ENCODE measurements at regions not wholly inside any gene's neighbourhood (a gene's known extent, or its start where the extent isn't known, plus 50 kb on each side); places are given as distances from the start of the nearest gene placed in this dataset.

DNA sequence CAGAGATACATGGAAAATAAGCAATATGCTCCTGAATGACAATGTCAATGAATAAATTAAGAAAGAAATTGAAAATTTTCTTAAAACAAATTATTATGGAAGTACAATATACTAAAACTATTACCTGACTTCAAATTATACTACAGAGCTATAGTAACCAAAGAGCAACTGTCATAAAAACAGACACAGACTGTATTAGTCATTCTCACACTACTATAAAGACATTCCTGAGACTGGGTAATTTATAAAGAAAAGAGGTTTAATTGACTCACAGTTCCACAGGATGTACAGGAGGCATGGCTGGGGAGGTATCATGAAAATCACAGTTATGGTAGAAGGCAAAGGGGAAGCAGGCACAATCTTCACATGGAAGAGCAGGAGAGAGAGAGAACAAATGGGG, 60.0 kb upstream of the CYSLTR1 start:
- DNase-seq, result no peak
- TF ChIP-seq GATA1 (IDR thresholded peaks at IDR 0.05; ENCODE audit: low read depth, low read length), result no peak
- no peak for TF ChIP-seq POLR2A (IDR thresholded peaks at IDR 0.05; ENCODE audit: low read length)

DNA sequence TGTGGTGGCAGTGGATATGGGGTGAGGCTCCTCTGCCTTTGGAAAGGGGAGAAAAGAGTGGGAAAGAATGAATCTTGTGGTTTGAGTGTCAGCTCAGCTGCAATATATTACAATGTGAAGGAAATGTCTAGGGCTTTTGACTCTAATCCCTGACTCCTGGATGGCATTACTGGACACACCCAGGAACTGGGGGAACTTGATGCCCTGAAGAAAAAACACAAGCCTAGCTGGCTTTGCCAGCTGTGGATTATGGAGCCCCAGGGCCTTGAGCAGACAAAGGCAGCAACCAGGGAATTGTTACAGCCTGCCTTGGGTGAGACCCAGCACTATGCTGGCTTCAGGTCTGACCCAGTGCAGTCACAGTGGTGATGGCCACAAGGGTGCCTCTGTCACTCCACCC, 57.1 kb upstream of the CYSLTR1 start:
- TF ChIP-seq GATA1 (IDR thresholded peaks at IDR 0.05; ENCODE audit: low read depth, low read length) (no peak), POLR2A (IDR thresholded peaks at IDR 0.05; ENCODE audit: low read length) (no peak)
- no peak for DNase-seq

DNA sequence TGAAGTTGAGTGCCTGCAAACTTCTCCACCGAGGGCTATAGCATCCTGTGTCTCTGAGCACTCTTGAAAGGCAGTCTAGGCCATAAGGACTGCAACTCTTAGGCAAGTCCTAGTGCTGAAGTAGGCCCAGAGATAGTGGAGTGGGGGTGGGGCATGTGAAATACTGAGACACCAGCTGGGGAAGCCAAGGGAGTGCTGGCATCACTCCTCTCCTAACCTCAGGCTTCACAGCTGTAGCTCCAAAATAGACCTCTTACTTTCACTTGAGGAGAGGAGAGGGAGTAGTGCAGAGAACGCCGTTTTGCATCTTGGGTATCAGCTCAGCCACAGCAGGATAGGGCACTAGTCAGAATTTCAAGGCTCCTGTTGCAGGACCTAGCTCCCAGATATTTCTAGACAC, 56.2 kb upstream of the CYSLTR1 start:
- TF ChIP-seq GATA1 (IDR thresholded peaks at IDR 0.05; ENCODE audit: low read depth, low read length) (no peak), POLR2A (IDR thresholded peaks at IDR 0.05; ENCODE audit: low read length) (no peak)
- DNase-seq, result no peak

DNA sequence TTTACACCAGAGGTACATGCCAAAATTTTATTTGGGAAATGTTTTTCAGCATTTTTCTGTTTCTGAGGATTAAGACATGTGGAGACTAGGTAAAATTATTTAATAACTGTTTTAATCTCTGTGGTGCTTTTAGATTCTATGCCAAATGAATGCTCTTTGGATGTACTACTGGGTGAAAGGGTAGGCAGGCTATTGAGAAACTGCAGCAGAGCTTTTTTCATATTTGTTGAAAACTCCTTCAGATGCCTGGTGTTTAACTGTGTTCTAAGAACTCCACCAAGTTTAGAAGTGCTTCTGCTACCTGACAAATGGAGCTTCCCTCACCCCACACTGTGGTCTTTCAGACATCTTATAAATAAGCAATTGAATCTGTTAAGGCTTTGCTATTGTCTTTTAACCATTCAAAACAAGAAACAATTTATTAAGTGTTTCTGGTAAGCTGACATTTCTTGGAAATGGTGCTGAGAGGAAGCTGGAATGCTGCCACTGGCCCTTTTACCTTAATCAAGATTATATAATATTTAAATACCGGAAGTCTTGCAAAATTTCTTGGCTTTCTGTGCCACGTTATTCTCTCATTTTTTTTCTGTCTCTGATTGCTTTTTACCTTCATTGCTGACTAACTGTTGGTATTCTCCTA, 51.2 kb upstream of the CYSLTR1 start:
- TF ChIP-seq POLR2A (IDR thresholded peaks at IDR 0.05; ENCODE audit: low read length) (no peak), GATA1 (IDR thresholded peaks at IDR 0.05; ENCODE audit: low read depth, low read length) (no peak)
- DNase-seq, result no peak

Data from erythroblast (primary cell).